ENCODE measurements at regions not wholly inside any gene's neighbourhood (a gene's known extent, or its start where the extent isn't known, plus 50 kb on each side); places are given as distances from the start of the nearest gene placed in this dataset.
"Not testable (repeated sequence)": the region's sequence is repeated elsewhere in the genome, so short reads cannot be mapped to it uniquely, and the experiment has no call there.

DNA sequence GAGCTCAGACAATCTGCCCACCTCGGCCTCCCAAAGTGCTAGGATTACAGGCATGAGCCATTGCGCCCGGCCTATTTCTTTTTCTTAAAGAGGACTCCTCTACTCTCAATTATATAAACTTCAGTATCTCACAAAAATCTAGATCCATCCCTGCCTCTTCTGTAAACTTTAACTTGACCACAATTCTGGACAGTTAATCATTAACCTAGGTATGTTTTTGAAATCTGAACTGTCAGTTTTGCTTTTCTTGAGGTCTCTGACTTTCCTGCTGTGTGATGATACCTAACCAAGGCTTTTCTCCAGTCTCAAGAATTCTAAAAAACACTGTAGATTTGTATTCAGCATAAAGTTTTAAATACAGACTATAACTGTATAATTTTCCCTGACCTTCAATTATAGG is 388.2 kb upstream of the SYNCRIP start:
- no peaks in the 10 kb centered on the region for H3K27me3 ChIP-seq (ENCODE audit: control insufficient read depth, insufficient read depth, low read length)
- H3K4me1 ChIP-seq (ENCODE audit: control insufficient read depth, extremely low read depth, insufficient read depth, low read length), result no peaks in the 10 kb centered on the region
- H3K9me3 ChIP-seq (ENCODE audit: control insufficient read depth, insufficient read depth, low read depth, low read length), result no peaks in the 10 kb centered on the region
- H4K20me1 ChIP-seq (ENCODE audit: control insufficient read depth, extremely low read depth, insufficient read depth, low read length), result no peaks in the 10 kb centered on the region
- no peaks in the 10 kb centered on the region for H3K36me3 ChIP-seq (ENCODE audit: control insufficient read depth, insufficient read depth, low read length)
- H3K79me2 ChIP-seq (ENCODE audit: control insufficient read depth, insufficient read depth, low read length), result no peaks in the 10 kb centered on the region
- H3K4me2 ChIP-seq (ENCODE audit: extremely low read depth, insufficient read depth, low read length), result no peak overlapping the region
- H3K27ac ChIP-seq (ENCODE audit: insufficient read depth, low read length), result no peak overlapping the region
- no peak overlapping the region for H3K4me3 ChIP-seq (replicated peaks in 1 of 4; ENCODE audit: control extremely low read depth in 1 of 4, insufficient read depth in 1 of 4, low read depth in 3 of 4, low read length in 4 of 4)
- TF ChIP-seq EZH2 (IDR thresholded peaks at IDR 0.05; ENCODE audit: low read length, missing control alignments), result no peak
- TF ChIP-seq, protein P1, sequence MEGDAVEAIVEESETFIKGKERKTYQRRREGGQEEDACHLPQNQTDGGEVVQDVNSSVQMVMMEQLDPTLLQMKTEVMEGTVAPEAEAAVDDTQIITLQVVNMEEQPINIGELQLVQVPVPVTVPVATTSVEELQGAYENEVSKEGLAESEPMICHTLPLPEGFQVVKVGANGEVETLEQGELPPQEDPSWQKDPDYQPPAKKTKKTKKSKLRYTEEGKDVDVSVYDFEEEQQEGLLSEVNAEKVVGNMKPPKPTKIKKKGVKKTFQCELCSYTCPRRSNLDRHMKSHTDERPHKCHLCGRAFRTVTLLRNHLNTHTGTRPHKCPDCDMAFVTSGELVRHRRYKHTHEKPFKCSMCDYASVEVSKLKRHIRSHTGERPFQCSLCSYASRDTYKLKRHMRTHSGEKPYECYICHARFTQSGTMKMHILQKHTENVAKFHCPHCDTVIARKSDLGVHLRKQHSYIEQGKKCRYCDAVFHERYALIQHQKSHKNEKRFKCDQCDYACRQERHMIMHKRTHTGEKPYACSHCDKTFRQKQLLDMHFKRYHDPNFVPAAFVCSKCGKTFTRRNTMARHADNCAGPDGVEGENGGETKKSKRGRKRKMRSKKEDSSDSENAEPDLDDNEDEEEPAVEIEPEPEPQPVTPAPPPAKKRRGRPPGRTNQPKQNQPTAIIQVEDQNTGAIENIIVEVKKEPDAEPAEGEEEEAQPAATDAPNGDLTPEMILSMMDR (conservative IDR thresholded peaks at IDR 0.05 in 1 of 2, IDR thresholded peaks at IDR 0.05 in 1 of 2; ENCODE audit: low read depth in 1 of 2, low read length in 2 of 2), result no peak
- H3K9ac ChIP-seq (ENCODE audit: insufficient read depth, low read length), result no peak overlapping the region
- DNase-seq (ENCODE audit: low read depth in 2 of 2), result no peak
- no peak overlapping the region for H2AFZ ChIP-seq (ENCODE audit: low read length)

DNA sequence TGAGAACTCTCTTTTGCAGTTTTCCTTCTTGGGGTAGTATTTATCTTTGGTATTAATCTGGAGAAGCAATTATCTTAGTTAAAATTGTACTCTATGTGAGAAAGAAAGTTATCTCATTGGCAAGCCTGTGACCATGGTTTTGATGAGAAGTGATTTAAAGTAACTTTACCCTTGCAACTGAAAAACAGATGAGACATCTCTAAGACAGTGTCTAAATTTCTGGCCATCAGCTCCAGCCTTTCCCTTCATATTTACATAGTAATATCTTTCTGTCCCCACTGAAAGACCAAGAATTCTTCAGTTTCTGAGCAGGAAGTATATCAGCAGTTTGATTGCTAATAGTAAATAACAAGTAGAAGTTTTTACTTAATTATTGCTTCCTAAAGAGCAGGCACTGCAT is 386.1 kb upstream of the SYNCRIP start:
- no peak for DNase-seq (ENCODE audit: low read depth in 2 of 2)
- Histone ChIP-seq H3K4me3 (replicated peaks in 1 of 4; ENCODE audit: control extremely low read depth in 1 of 4, insufficient read depth in 1 of 4, low read depth in 3 of 4, low read length in 4 of 4) (no peak overlapping the region), H3K27me3 (ENCODE audit: control insufficient read depth, insufficient read depth, low read length) (no peaks in the 10 kb centered on the region)

DNA sequence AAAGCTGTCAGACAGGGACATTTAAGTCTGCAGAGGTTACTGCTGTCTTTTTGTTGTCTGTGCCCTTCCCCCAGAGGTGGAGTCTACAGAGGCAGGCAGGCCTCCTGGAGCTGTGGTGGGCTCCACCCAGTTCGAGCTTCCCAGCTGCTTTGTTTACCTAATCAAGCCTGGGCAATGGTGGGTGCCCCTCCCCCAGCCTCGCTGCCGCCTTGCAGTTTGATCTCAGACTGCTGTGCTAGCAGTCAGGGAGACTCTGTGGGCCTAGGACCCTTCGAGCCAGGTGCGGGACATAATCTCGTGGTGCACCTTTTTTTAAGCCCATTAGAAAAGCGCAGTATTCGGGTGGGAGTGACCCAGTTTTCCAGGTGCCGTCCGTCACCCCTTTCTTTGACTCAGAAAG is 384.2 kb upstream of the SYNCRIP start:
- not testable (repeated sequence) for H4K20me1 ChIP-seq (ENCODE audit: control insufficient read depth, extremely low read depth, insufficient read depth, low read length); H3K27ac ChIP-seq (ENCODE audit: insufficient read depth, low read length)

More for the DNA sequence above, 386.1 kb upstream of the SYNCRIP start:
- Histone ChIP-seq H3K9me3 (ENCODE audit: control insufficient read depth, insufficient read depth, low read depth, low read length) (no peaks in the 10 kb centered on the region), H3K36me3 (ENCODE audit: control insufficient read depth, insufficient read depth, low read length) (no peaks in the 10 kb centered on the region), H3K4me1 (ENCODE audit: control insufficient read depth, extremely low read depth, insufficient read depth, low read length) (no peaks in the 10 kb centered on the region), H2AFZ (ENCODE audit: low read length) (no peak overlapping the region), H3K27ac (ENCODE audit: insufficient read depth, low read length) (no peak overlapping the region), H3K9ac (ENCODE audit: insufficient read depth, low read length) (no peak overlapping the region), H4K20me1 (ENCODE audit: control insufficient read depth, extremely low read depth, insufficient read depth, low read length) (no peaks in the 10 kb centered on the region), H3K79me2 (ENCODE audit: control insufficient read depth, insufficient read depth, low read length) (no peaks in the 10 kb centered on the region), H3K4me2 (ENCODE audit: extremely low read depth, insufficient read depth, low read length) (no peak overlapping the region)
- TF ChIP-seq EZH2 (IDR thresholded peaks at IDR 0.05; ENCODE audit: low read length, missing control alignments), result no peak
- TF ChIP-seq, protein P1 (conservative IDR thresholded peaks at IDR 0.05 in 1 of 2, IDR thresholded peaks at IDR 0.05 in 1 of 2; ENCODE audit: low read depth in 1 of 2, low read length in 2 of 2), result no peak

More for the DNA sequence above, 384.2 kb upstream of the SYNCRIP start:
- H3K9ac ChIP-seq (ENCODE audit: insufficient read depth, low read length); H3K36me3 ChIP-seq (ENCODE audit: control insufficient read depth, insufficient read depth, low read length); H3K79me2 ChIP-seq (ENCODE audit: control insufficient read depth, insufficient read depth, low read length); H3K27me3 ChIP-seq (ENCODE audit: control insufficient read depth, insufficient read depth, low read length); H3K4me1 ChIP-seq (ENCODE audit: control insufficient read depth, extremely low read depth, insufficient read depth, low read length); DNase-seq (ENCODE audit: low read depth in 2 of 2); H3K4me2 ChIP-seq (ENCODE audit: extremely low read depth, insufficient read depth, low read length); H3K9me3 ChIP-seq (ENCODE audit: control insufficient read depth, insufficient read depth, low read depth, low read length); H2AFZ ChIP-seq (ENCODE audit: low read length); H3K4me3 ChIP-seq (replicated peaks in 1 of 4; ENCODE audit: control extremely low read depth in 1 of 4, insufficient read depth in 1 of 4, low read depth in 3 of 4, low read length in 4 of 4): not testable (repeated sequence)

Measured in fibroblast of lung (primary cell).